A549 (cell line): ENCODE measurements at regions not wholly inside any gene's neighbourhood (a gene's known extent, or its start where the extent isn't known, plus 50 kb on each side); places are given as distances from the start of the nearest gene placed in this dataset.

ENCODE experiments used
- ATAC-seq, 2 experiments: fragments of 200-7000 bp in 1 of 2; fragments of >200 bp in 1 of 2; cut with Nextera tagmentation in 1 of 2; cut with Tn5 transposase in 1 of 2; 3 replicates each; pipeline versions ENCODE4 v1.8.0 to v1.9.1; 2018 to 2020; ENCODE audit warnings: mild to moderate bottlenecking in 1 of 2, moderate library complexity in 1 of 2
- CTCF ChIA-PET: fragments of 300-600 bp; sonication (Branson Sonifier 250); formaldehyde crosslinking; extraction: SDS; loops from one replicate; lab custom pipeline; 2021; ENCODE audit warnings: antibody characterized with exemption, inconsistent platforms; lab: Yijun Ruan, JAX
- POLR2A ChIA-PET: fragments of 350-600 bp; formaldehyde crosslinking; extraction: SDS; loops from one replicate; lab custom pipeline; 2021; ENCODE audit warnings: antibody characterized with exemption, inconsistent platforms; lab: Yijun Ruan, JAX
- DNase-seq, 2 experiments: peaks; one replicate each; pipeline versions ENCODE4 v3.0.0 to v3.0.0-alpha.2; 2011 to 2016; ENCODE audit warnings: low read depth in 1 of 2, low spot score in 1 of 2
- FAIRE-seq: peaks from 2 replicates; lab custom pipeline; 2011; peaks lifted over from hg19 to GRCh38; lab: Jason Lieb, UNC
- H3K27ac ChIP-seq, 2 experiments: fragments of >200 bp; sonication (Bioruptor Twin); formaldehyde crosslinking; 3 replicates each; pipeline ENCODE4 v1.5.1; 2016 to 2017
- H3K4me1 ChIP-seq: fragments of >200 bp; sonication (Bioruptor Twin); formaldehyde crosslinking; 3 replicates; pipeline ENCODE4 v1.6.1; 2016
- H3K4me2 ChIP-seq: fragments of >200 bp; sonication (Bioruptor Twin); formaldehyde crosslinking; 3 replicates; pipeline ENCODE4 v1.6.1; 2016
- H3K4me3 ChIP-seq: fragments of >200 bp; sonication (Bioruptor Twin); formaldehyde crosslinking; 3 replicates; pipeline ENCODE4 v1.5.1; 2016
- H3K9me3 ChIP-seq: fragments of >200 bp; sonication (Bioruptor Twin); formaldehyde crosslinking; 3 replicates; pipeline ENCODE4 v1.6.1; 2016
- CBX8 ChIP-seq: fragments of 200-600 bp; sonication (generic); IDR thresholded peaks from 2 replicates; pipeline ENCODE4 v1.6.1; 2016
- CTCF ChIP-seq: fragments of >200 bp; sonication (Bioruptor Twin); formaldehyde crosslinking; IDR thresholded peaks from 3 replicates; pipeline ENCODE4 v1.5.1; 2016
- E2F6 ChIP-seq: IDR thresholded peaks from 2 replicates; pipeline ENCODE4 v1.6.1; 2012; ENCODE audit warnings: low read depth, borderline replicate concordance
- EHF ChIP-seq: fragments of 250-450 bp; sonication (Bioruptor Pico); IDR thresholded peaks from 2 replicates; pipeline ENCODE4 v1.5.0; 2020; ENCODE audit warnings: mild to moderate bottlenecking
- EHMT2 ChIP-seq: fragments of 200-600 bp; sonication (generic); IDR thresholded peaks from 2 replicates; pipeline ENCODE4 v1.6.1; 2016; ENCODE audit warnings: antibody characterized with exemption, low read depth, mild to moderate bottlenecking, moderate library complexity
- ESRRA ChIP-seq: fragments of 150-350 bp; IDR thresholded peaks from 2 replicates; pipeline ENCODE4 v1.6.1; 2014; ENCODE audit warnings: mild to moderate bottlenecking, low read length, borderline replicate concordance
- FOSB ChIP-seq: fragments of 250-450 bp; sonication (Bioruptor Pico); IDR thresholded peaks from 2 replicates; pipeline ENCODE4 v1.5.0; 2020; ENCODE audit warnings: mild to moderate bottlenecking, moderate library complexity
- FOXS1 ChIP-seq: fragments of 250-450 bp; sonication (Bioruptor Pico); IDR thresholded peaks from 2 replicates; pipeline ENCODE4 v1.5.0; 2020; ENCODE audit warnings: mild to moderate bottlenecking, moderate library complexity
- HMGXB4 ChIP-seq: fragments of 250-450 bp; sonication (Bioruptor Pico); IDR thresholded peaks from 2 replicates; pipeline ENCODE4 v1.5.0; 2021; ENCODE audit warnings: mild to moderate bottlenecking, moderate library complexity, borderline replicate concordance
- HOXA7 ChIP-seq: fragments of 250-450 bp; sonication (Bioruptor Pico); IDR thresholded peaks from 2 replicates; pipeline ENCODE4 v1.5.0; 2020; ENCODE audit warnings: mild to moderate bottlenecking, moderate library complexity
- KDM1A ChIP-seq: fragments of 200-600 bp; sonication (generic); IDR thresholded peaks from 2 replicates; pipeline ENCODE4 v1.6.1; 2016; ENCODE audit warnings: low read depth, mild to moderate bottlenecking
- KDM5A ChIP-seq: fragments of 200-600 bp; sonication (generic); IDR thresholded peaks from 2 replicates; pipeline ENCODE4 v1.6.1; 2016; ENCODE audit warnings: antibody characterized with exemption, mild to moderate bottlenecking
- MAFK ChIP-seq: fragments of 450-650 bp; IDR thresholded peaks from 2 replicates; pipeline ENCODE4 v1.6.1; 2014; ENCODE audit not compliant: partially characterized antibody
- MYC ChIP-seq: IDR thresholded peaks from 2 replicates; pipeline ENCODE4 v1.6.1; 2012; ENCODE audit warnings: mild to moderate bottlenecking, inconsistent platforms, low read length, improper control_type of control experiment, borderline replicate concordance
- NFE2L2 ChIP-seq: fragments of 150-350 bp; conservative IDR thresholded peaks from 2 replicates; pipeline ENCODE4 v1.6.1; 2014; ENCODE audit warnings: low read length
- NR3C1 ChIP-seq: fragments of >200 bp; sonication (Bioruptor Twin); formaldehyde crosslinking; IDR thresholded peaks from 3 replicates; pipeline ENCODE4 v1.6.1; 2017
- POLR2A ChIP-seq: IDR thresholded peaks from 2 replicates; pipeline ENCODE4 v1.6.1; 2012; ENCODE audit warnings: mild to moderate bottlenecking, low read length
- POLR2AphosphoS2 ChIP-seq: conservative IDR thresholded peaks from 2 replicates; pipeline ENCODE4 v1.6.1; 2012; ENCODE audit warnings: low read length, improper control_type of control experiment, inconsistent platforms
- RNF2 ChIP-seq: fragments of 200-600 bp; sonication (generic); IDR thresholded peaks from 2 replicates; pipeline ENCODE4 v1.6.1; 2016; ENCODE audit warnings: low read depth, mild to moderate bottlenecking, antibody characterized with exemption, moderate library complexity, borderline replicate concordance
- TFCP2L1 ChIP-seq: fragments of 250-450 bp; sonication (Bioruptor Pico); IDR thresholded peaks from 2 replicates; pipeline ENCODE4 v1.5.0; 2021; ENCODE audit warnings: mild to moderate bottlenecking
- TP53 ChIP-seq: fragments of 250-450 bp; sonication (Bioruptor Pico); IDR thresholded peaks from 2 replicates; pipeline ENCODE4 v1.5.0; 2021; ENCODE audit warnings: mild to moderate bottlenecking, moderate library complexity
- ZC3H11A ChIP-seq: fragments of 450-650 bp; IDR thresholded peaks from 2 replicates; pipeline ENCODE4 v1.6.1; 2014; ENCODE audit warnings: antibody characterized with exemption, mild to moderate bottlenecking
- ZFP36 ChIP-seq: fragments of 450-650 bp; IDR thresholded peaks from 2 replicates; pipeline ENCODE4 v1.6.1; 2014; ENCODE audit warnings: borderline replicate concordance; ENCODE audit not compliant: partially characterized antibody
- ZSCAN20 ChIP-seq: fragments of 250-450 bp; sonication (Bioruptor Pico); IDR thresholded peaks from 2 replicates; pipeline ENCODE4 v1.8.0; 2022; ENCODE audit warnings: mild to moderate bottlenecking, moderate library complexity
- WGBS: methylation state at CpG from one replicate; pipeline ENCODE4 v1.1.6; 2017; ENCODE audit errors: missing lambda C conversion rate; 5-methylcytosine and 5-hydroxymethylcytosine counted together
- TF ChIP-seq, protein P1 (sequence below): IDR thresholded peaks from 2 replicates; pipeline ENCODE4 v1.6.1; 2012

- no peak for FAIRE-seq
- TF ChIP-seq POLR2AphosphoS2 (no peak), KDM5A (no peak), NR3C1 (no peak), CBX8 (no peak), KDM1A (no peak), MYC (no peak), FOSB (CRISPR knock-in tag) (no peak), ESRRA (no peak)
- WGBS, result 45% methylated on average over 2 of the region's 2 CpGs
Measured at GRCh38 chr21:19034560-19034959, 631.0 kb upstream of the TMPRSS15 start.

DNA sequence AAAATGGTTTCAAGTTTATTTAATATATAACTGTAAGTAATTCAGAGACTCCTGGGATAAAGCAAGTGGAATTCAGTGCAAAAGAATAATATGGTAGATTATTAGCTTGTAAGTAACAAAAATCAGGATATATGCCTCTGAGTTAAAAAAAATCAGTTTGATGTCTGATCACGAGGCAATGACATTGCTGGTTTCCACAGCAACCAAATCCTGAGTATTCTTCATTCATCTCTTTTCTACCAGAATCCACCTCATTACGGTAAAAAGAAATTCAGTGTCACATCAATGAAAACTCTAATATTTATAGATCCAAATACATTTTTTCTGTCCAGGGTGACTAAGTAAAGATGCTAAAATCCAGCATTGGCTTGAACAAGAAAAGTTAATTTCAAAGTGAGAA, 642.3 kb upstream of the TMPRSS15 start:
- Histone ChIP-seq H3K9me3 (no peaks in the 10 kb centered on the region), H3K4me2 (no peak overlapping the region)
- FAIRE-seq, result no peak
- TF ChIP-seq FOXS1 (no peak), CBX8 (no peak), ZFP36 (no peak), ZSCAN20 (no peak), EHMT2 (no peak), HMGXB4 (CRISPR knock-in tag) (no peak), MAFK (no peak), HOXA7 (CRISPR knock-in tag) (no peak), EHF (CRISPR knock-in tag) (no peak)
- TF ChIP-seq, protein P1, sequence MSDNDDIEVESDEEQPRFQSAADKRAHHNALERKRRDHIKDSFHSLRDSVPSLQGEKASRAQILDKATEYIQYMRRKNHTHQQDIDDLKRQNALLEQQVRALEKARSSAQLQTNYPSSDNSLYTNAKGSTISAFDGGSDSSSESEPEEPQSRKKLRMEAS, result no peak
- TF ChIP-seq, all 56 proteins: peak for 0
- DNase-seq, result no peak
- ChIA-PET CTCF (interaction anchor here (0.7 kb wide), 1 partner anchor 11 kb away, joined by 3 read pairs; no protein-coding TSS in a partner anchor), POLR2A (no interaction called here)
- WGBS, result 14% methylated on average over 2 of the region's 2 CpGs
- no peak for ATAC-seq
- Histone ChIP-seq H3K4me1 (no peaks in the 10 kb centered on the region), H3K4me3 (no peak overlapping the region), H3K27ac (no peak overlapping the region)

More at GRCh38 chr21:19034560-19034959, 631.0 kb upstream of the TMPRSS15 start:
- CTCF ChIA-PET, result interaction anchor here (0.5 kb wide), 1 partner anchor 11 kb away, joined by 3 read pairs; no protein-coding TSS in a partner anchor
- POLR2A ChIA-PET, result no interaction called here
- no peak overlapping the region for H3K4me2 ChIP-seq
- no peaks in the 10 kb centered on the region for H3K9me3 ChIP-seq
- DNase-seq (no peak), ATAC-seq (no peak)
- H3K4me3 ChIP-seq, result no peak overlapping the region
- no peak overlapping the region for H3K27ac ChIP-seq
- no peaks in the 10 kb centered on the region for H3K4me1 ChIP-seq

DNA sequence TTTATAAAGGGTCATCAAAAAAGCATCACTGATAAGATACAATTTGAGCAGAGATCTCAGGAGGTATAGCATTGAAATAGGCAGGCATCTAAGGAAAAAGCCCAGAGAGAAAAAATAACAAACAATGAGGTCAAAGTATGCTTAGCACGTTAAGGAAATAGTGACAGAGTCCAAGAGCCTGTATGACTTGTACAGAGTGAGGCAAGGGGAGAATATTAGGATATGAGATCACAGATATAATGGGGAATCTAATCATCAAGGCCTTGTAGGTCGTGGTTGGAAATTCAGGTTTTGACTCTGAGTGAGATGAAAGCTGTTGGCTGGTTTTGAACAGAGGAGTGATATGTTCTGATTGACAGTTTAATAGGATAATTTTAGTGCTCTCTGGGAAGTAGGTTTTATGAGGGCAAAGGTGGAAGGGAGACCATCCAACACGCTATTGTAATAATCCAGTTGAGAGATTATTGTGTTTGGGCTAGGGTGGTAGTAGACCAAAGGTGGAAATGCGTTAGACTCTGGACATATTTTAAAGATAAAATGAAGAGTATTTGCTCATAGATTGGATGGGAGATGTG, 644.6 kb upstream of the TMPRSS15 start:
- Histone ChIP-seq H3K27ac (no peak overlapping the region), H3K9me3 (no peaks in the 10 kb centered on the region), H3K4me2 (no peak overlapping the region), H3K4me3 (no peak overlapping the region), H3K4me1 (no peaks in the 10 kb centered on the region)
- DNase-seq, result no peak
- TF ChIP-seq E2F6 (no peak), RNF2 (no peak), TFCP2L1 (CRISPR knock-in tag) (no peak), CBX8 (no peak), ZSCAN20 (no peak), TP53 (CRISPR knock-in tag) (no peak), POLR2A (no peak), EHMT2 (no peak), POLR2AphosphoS2 (no peak), ZC3H11A (no peak), NFE2L2 (no peak), CTCF (no peak)
- CTCF ChIA-PET, result no interaction called here
- FAIRE-seq, result no peak
- POLR2A ChIA-PET, result no interaction called here
- ATAC-seq, result no peak
- WGBS, result 0% methylated on average over 4 of the region's 4 CpGs
